ENCODE measurements at regions not wholly inside any gene's neighbourhood (a gene's known extent, or its start where the extent isn't known, plus 50 kb on each side); places are given as distances from the start of the nearest gene placed in this dataset.
"Not testable (repeated sequence)": the region's sequence is repeated elsewhere in the genome, so short reads cannot be mapped to it uniquely, and the experiment has no call there.

DNA sequence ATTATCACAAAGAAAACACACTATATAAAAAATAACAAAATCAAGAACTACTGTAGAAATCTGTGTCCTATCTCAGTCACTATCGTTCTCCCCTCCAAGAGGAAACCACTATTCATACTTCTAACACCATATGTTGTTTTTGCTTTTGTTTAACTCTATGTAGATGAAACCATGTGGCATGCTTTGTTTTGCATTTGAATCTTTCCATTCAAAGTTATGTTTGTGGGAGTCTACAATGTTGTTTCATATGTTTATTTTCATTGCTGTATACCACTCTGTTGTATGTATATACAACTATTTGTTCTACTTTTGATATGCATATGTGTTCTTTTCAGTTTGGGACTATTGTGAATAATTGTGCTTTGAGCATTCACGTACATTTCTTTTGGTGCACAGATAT is 116.1 kb downstream of the PABPC4L start:
- H3K9ac ChIP-seq (replicated peaks; ENCODE audit: extremely low read depth, insufficient read depth, low read length) = no peak overlapping the region

DNA sequence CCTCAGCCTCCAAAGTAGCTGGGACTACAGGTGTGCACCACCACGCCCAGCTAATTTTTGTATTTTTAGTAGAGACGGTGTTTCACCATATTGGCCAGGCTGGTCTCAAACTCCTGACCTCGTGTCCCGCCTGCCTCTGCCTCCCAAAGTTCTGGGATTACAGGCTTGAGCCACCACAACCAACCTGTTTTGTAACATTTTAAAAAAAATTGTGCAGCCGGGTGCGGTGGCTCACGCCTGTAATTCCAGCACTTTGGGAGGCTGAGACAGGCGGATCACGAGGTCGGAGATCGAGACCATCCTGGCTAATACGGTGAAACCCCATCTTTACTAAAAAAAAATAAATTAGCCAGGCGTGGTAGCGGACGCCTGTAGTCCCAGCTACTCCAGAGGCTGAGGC is 122.5 kb downstream of the PABPC4L start:
- DNase-seq (ENCODE audit: low read depth, low spot score); H3K36me3 ChIP-seq (ENCODE audit: control insufficient read depth in 2 of 2, extremely low read depth in 1 of 2, insufficient read depth in 2 of 2, low read length in 2 of 2); H3K9me1 ChIP-seq (replicated peaks; ENCODE audit: control insufficient read depth, extremely low read depth, insufficient read depth, low read length); H3K4me3 ChIP-seq (replicated peaks in 1 of 3; ENCODE audit: insufficient read depth in 1 of 3, low read depth in 1 of 3, low read length in 3 of 3); H3K9me3 ChIP-seq (replicated peaks; ENCODE audit: control insufficient read depth, insufficient read depth, low read length); BruUV-seq (replicated peaks); dilution Hi-C loops (cut with MboI; ENCODE audit: extremely low pct_ligation_motif_present, low sequenced_read_pairs); FAIRE-seq; H3K27me3 ChIP-seq (ENCODE audit: control insufficient read depth in 2 of 2, insufficient read depth in 2 of 2, low read length in 2 of 2); H4K20me1 ChIP-seq (replicated peaks; ENCODE audit: control insufficient read depth, extremely low read depth, insufficient read depth, low read length); H3K4me2 ChIP-seq (ENCODE audit: insufficient read depth, low read length); H3K4me1 ChIP-seq (ENCODE audit: control insufficient read depth, extremely low read depth, insufficient read depth, low read length); intact Hi-C loops (cut with micrococcal nuclease); H3K79me2 ChIP-seq (ENCODE audit: control insufficient read depth, insufficient read depth, low read length); CTCF ChIA-PET; H3K27ac ChIP-seq (ENCODE audit: insufficient read depth, low read depth, low read length); H2AFZ ChIP-seq (ENCODE audit: low read depth, low read length); H3K9ac ChIP-seq (replicated peaks; ENCODE audit: extremely low read depth, insufficient read depth, low read length); POLR2A ChIA-PET: not testable (repeated sequence)

More for the DNA sequence above, 116.1 kb downstream of the PABPC4L start:
- no peak for DNase-seq (ENCODE audit: low read depth, low spot score)
- Histone ChIP-seq H3K27me3 (ENCODE audit: control insufficient read depth in 2 of 2, insufficient read depth in 2 of 2, low read length in 2 of 2) (no peaks in the 10 kb centered on the region), H3K9me1 (replicated peaks; ENCODE audit: control insufficient read depth, extremely low read depth, insufficient read depth, low read length) (no peaks in the 10 kb centered on the region), H4K20me1 (replicated peaks; ENCODE audit: control insufficient read depth, extremely low read depth, insufficient read depth, low read length) (no peaks in the 10 kb centered on the region), H3K79me2 (ENCODE audit: control insufficient read depth, insufficient read depth, low read length) (no peaks in the 10 kb centered on the region), H3K4me1 (ENCODE audit: control insufficient read depth, extremely low read depth, insufficient read depth, low read length) (no peaks in the 10 kb centered on the region), H3K4me2 (ENCODE audit: insufficient read depth, low read length) (no peak overlapping the region), H2AFZ (ENCODE audit: low read depth, low read length) (no peak overlapping the region), H3K27ac (ENCODE audit: insufficient read depth, low read depth, low read length) (no peak overlapping the region), H3K9me3 (replicated peaks; ENCODE audit: control insufficient read depth, insufficient read depth, low read length) (no peaks in the 10 kb centered on the region), H3K4me3 (replicated peaks in 1 of 3; ENCODE audit: insufficient read depth in 1 of 3, low read depth in 1 of 3, low read length in 3 of 3) (no peak overlapping the region), H3K36me3 (ENCODE audit: control insufficient read depth in 2 of 2, extremely low read depth in 1 of 2, insufficient read depth in 2 of 2, low read length in 2 of 2) (no peaks in the 10 kb centered on the region)
- ChIA-PET CTCF (interaction anchor here (0.8 kb wide), 1 partner anchor 17 kb away, joined by 3 read pairs; no protein-coding TSS in a partner anchor), POLR2A (no interaction called here)
- TF ChIP-seq POLR2A (IDR thresholded peaks at IDR 0.05; ENCODE audit: low read depth, low read length) (no peak), MYC (IDR thresholded peaks at IDR 0.05; ENCODE audit: low read depth, low read length) (no peak), JUN (IDR thresholded peaks at IDR 0.05; ENCODE audit: borderline replicate concordance, insufficient read depth, insufficient read length, low read depth) (no peak), POLR2AphosphoS5 (IDR thresholded peaks at IDR 0.05; ENCODE audit: insufficient read depth, low read depth, low read length) (no peak), GATA2 (IDR thresholded peaks at IDR 0.05; ENCODE audit: insufficient read depth, insufficient read length, low read depth, low read length) (no peak), FOS (IDR thresholded peaks at IDR 0.05; ENCODE audit: borderline replicate concordance, insufficient read depth, low read length) (no peak), EZH2 (IDR thresholded peaks at IDR 0.05; ENCODE audit: borderline replicate concordance, low read depth, low read length, severe bottlenecking) (no peak)
- TF ChIP-seq, protein P1, sequence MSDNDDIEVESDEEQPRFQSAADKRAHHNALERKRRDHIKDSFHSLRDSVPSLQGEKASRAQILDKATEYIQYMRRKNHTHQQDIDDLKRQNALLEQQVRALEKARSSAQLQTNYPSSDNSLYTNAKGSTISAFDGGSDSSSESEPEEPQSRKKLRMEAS (IDR thresholded peaks at IDR 0.05; ENCODE audit: insufficient read depth, insufficient read length) = no peak
- TF ChIP-seq, protein P2, sequence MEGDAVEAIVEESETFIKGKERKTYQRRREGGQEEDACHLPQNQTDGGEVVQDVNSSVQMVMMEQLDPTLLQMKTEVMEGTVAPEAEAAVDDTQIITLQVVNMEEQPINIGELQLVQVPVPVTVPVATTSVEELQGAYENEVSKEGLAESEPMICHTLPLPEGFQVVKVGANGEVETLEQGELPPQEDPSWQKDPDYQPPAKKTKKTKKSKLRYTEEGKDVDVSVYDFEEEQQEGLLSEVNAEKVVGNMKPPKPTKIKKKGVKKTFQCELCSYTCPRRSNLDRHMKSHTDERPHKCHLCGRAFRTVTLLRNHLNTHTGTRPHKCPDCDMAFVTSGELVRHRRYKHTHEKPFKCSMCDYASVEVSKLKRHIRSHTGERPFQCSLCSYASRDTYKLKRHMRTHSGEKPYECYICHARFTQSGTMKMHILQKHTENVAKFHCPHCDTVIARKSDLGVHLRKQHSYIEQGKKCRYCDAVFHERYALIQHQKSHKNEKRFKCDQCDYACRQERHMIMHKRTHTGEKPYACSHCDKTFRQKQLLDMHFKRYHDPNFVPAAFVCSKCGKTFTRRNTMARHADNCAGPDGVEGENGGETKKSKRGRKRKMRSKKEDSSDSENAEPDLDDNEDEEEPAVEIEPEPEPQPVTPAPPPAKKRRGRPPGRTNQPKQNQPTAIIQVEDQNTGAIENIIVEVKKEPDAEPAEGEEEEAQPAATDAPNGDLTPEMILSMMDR (IDR thresholded peaks at IDR 0.05; ENCODE audit: extremely low read depth in 1 of 2, insufficient read depth in 1 of 2, low read depth in 1 of 2, low read length in 2 of 2) = no peak
- intact Hi-C loops (cut with micrococcal nuclease) = no loop called here
- dilution Hi-C loops (cut with MboI; ENCODE audit: extremely low pct_ligation_motif_present, low sequenced_read_pairs) = no loop called here
- no peak for FAIRE-seq
- no TSS peak for BruUV-seq (replicated peaks)
